ENCODE measurements at regions not wholly inside any gene's neighbourhood (a gene's known extent, or its start where the extent isn't known, plus 50 kb on each side); places are given as distances from the start of the nearest gene placed in this dataset.

GRCh38 chr18:55093295-55093694 lies 134.0 kb upstream of the CCDC68 start:
- Histone ChIP-seq H3K4me1 (ENCODE audit: insufficient read depth) (no peaks in the 10 kb centered on the region), H3K27ac (no peak overlapping the region), H3K36me3 (no peaks in the 10 kb centered on the region), H3K27me3 (no peaks in the 10 kb centered on the region), H3K9me3 (no peaks in the 10 kb centered on the region), H3K4me3 (no peak overlapping the region)
- TF ChIP-seq CTCF (IDR thresholded peaks at IDR 0.05): no peak
- TF ChIP-seq EP300 (IDR thresholded peaks at IDR 0.05): no peak
- no peak for TF ChIP-seq POLR2A (IDR thresholded peaks at IDR 0.05)
- no peak for DNase-seq
- intact Hi-C loops (cut with DNase I): no loop called here

GRCh38 chr18:55092166-55092565 lies 132.9 kb upstream of the CCDC68 start:
- intact Hi-C loops (cut with DNase I): no loop called here
- no peak for TF ChIP-seq POLR2A (IDR thresholded peaks at IDR 0.05)
- TF ChIP-seq EP300 (IDR thresholded peaks at IDR 0.05): no peak
- TF ChIP-seq CTCF (IDR thresholded peaks at IDR 0.05): no peak
- Histone ChIP-seq H3K4me3 (no peak overlapping the region), H3K36me3 (no peaks in the 10 kb centered on the region), H3K27ac (no peak overlapping the region), H3K27me3 (no peaks in the 10 kb centered on the region), H3K9me3 (no peaks in the 10 kb centered on the region), H3K4me1 (ENCODE audit: insufficient read depth) (no peaks in the 10 kb centered on the region)
- WGBS, 3 donors: 67 to 97% (median 80%) methylated on average over 4 of the region's 4 CpGs
- DNase-seq: no peak

GRCh38 chr18:55090564-55091188 lies 131.4 kb upstream of the CCDC68 start:
- Histone ChIP-seq H3K27me3 (no peaks in the 10 kb centered on the region), H3K36me3 (no peaks in the 10 kb centered on the region), H3K4me3 (no peak overlapping the region), H3K4me1 (ENCODE audit: insufficient read depth) (no peaks in the 10 kb centered on the region), H3K27ac (no peak overlapping the region), H3K9me3 (no peaks in the 10 kb centered on the region)
- 66 to 90% (median 68%) methylated on average over 3 of the region's 3 CpGs for WGBS, 3 donors
- no peak for TF ChIP-seq EP300 (IDR thresholded peaks at IDR 0.05)
- TF ChIP-seq POLR2A (IDR thresholded peaks at IDR 0.05): no peak
- no peak for TF ChIP-seq CTCF (IDR thresholded peaks at IDR 0.05)
- intact Hi-C loops (cut with DNase I): no loop called here
- no peak for DNase-seq

GRCh38 chr18:55089610-55090009 lies 130.3 kb upstream of the CCDC68 start:
- no peaks in the 10 kb centered on the region for H3K27me3 ChIP-seq
- H3K4me3 ChIP-seq: no peak overlapping the region
- 93 to 96% (median 95%) methylated on average over 3 of the region's 3 CpGs for WGBS, 3 donors
- no peaks in the 10 kb centered on the region for H3K9me3 ChIP-seq
- no peak for DNase-seq
- H3K4me1 ChIP-seq (ENCODE audit: insufficient read depth): no peaks in the 10 kb centered on the region
- TF ChIP-seq EP300 (IDR thresholded peaks at IDR 0.05) (no peak), POLR2A (IDR thresholded peaks at IDR 0.05) (no peak), CTCF (IDR thresholded peaks at IDR 0.05) (no peak)
- intact Hi-C loops (cut with DNase I): no loop called here
- H3K27ac ChIP-seq: no peak overlapping the region
- H3K36me3 ChIP-seq: no peaks in the 10 kb centered on the region

Data from ovary (tissue), 7 donors.